ENCODE measurements at regions not wholly inside any gene's neighbourhood (a gene's known extent, or its start where the extent isn't known, plus 50 kb on each side); places are given as distances from the start of the nearest gene placed in this dataset.
"Not testable (repeated sequence)": the region's sequence is repeated elsewhere in the genome, so short reads cannot be mapped to it uniquely, and the experiment has no call there.

DNA sequence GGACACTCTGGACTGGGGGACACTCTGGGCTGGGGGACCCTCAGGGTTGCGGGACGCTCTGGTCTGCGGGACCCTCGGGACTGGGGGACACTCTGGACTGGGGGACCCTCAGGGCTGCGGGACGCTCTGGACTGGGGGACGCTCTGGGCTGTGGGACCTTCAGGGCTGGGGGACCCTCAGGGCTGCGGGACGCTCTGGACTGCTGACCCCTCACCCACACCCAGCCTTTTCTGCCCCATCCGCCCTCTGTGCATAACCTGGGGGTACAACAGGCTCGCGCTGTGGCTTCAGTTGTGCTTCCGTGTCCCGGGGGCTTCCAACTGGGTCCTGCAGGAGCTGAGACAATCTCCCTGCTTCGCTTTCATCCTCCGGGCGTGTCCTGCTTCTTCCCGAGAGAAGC, 766.0 kb downstream of the TRIML1 start:
- DNase-seq (ENCODE audit: extremely low read depth, low read depth), result no peak

DNA sequence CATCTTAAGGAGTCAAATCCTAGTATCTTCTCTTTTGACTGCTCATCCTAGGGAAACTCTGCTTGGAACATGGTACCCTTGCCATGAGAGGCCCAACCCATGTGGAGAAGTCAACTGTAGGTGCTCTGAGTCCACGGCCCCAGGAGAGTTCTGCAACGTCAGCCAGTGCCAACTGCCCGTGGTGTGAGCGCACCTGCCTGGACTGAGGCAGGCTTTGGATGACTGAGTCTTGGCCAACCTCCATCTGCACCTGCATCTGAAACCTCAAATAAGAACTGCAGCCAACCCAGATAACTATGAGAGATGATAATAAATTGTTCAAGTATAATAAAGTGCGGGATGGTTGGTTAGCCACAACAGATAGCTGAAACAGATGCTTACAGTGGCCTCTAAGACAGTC, 772.0 kb downstream of the TRIML1 start:
- no peak for DNase-seq (ENCODE audit: extremely low read depth, low read depth)

DNA sequence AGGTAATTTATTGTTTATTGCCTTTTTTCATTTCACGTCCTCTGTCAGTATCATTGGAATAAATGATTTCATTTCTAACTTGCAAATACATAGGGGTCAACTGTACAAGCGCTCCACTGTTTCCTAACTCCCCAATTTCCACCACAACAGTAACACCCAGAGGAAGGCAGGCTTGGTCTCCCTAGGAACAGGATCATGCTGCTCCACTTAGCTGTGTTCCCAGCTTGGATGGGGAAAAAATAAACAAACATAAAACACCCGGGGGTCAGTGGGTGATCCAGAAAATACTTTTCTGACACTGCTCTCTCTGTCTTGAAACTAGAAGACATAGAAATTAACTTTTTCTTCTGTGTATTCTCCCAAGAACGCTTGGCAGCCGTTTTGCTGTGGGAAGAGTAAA, 772.5 kb downstream of the TRIML1 start:
- no peak for DNase-seq (ENCODE audit: extremely low read depth, low read depth)

DNA sequence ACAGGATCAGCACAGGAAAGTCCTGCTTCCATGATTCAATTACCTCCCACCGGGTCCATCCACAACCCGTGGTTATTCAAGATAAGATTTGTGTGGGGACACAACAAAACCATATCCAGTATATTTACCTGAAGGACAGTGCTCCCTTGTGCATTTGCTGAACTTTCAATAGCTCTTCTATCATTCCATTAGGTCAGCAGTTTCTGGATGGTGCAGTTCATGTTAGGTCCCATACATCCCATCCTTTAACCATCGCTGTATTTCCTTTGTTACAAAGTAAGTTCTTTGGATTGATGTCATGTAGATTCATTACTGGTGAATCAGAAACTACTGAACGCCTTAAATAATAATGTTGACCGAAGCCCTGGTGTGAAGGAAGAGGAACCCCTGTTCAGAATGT, 775.9 kb downstream of the TRIML1 start:
- no peak for DNase-seq (ENCODE audit: extremely low read depth, low read depth)

DNA sequence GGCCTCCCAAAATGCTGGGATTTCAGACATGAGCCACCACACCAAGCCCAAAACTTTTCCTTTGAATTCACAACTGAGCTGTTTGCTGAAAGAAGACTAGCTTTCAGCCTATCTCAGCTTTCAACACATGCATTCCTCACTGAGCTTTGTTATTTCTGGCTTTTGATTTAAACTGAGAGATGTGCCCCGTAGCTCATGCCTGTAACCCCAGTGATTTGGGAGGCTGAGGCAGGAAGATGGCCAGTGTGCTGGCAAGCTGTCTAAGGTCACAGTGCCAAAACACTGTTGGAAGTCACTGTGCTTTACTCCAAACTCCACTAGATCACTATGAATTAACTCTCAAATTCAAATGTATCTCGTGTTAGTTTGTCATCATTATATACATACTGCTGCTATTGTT, 779.5 kb downstream of the TRIML1 start:
- no peak for DNase-seq (ENCODE audit: extremely low read depth, low read depth)

DNA sequence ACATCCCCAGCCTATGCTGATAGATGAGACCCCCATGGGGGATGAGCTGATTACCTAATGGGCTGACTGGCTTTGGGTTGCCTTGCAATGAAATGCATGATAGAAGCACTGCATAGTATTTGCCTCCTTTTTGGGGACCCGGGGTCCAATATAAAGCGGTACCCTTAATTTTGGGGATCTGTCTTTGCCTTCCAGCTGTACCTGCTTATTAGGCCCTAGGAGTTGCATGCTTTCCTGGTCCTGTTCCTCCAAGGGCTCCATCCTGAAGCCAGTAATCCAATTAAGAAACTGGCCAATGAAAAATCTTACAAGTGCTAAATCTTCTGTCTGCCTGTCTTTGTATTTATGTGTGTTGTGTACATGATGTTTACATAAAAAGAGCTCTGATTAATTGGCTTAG, 791.6 kb downstream of the TRIML1 start:
- DNase-seq (ENCODE audit: extremely low read depth, low read depth), result no peak

DNA sequence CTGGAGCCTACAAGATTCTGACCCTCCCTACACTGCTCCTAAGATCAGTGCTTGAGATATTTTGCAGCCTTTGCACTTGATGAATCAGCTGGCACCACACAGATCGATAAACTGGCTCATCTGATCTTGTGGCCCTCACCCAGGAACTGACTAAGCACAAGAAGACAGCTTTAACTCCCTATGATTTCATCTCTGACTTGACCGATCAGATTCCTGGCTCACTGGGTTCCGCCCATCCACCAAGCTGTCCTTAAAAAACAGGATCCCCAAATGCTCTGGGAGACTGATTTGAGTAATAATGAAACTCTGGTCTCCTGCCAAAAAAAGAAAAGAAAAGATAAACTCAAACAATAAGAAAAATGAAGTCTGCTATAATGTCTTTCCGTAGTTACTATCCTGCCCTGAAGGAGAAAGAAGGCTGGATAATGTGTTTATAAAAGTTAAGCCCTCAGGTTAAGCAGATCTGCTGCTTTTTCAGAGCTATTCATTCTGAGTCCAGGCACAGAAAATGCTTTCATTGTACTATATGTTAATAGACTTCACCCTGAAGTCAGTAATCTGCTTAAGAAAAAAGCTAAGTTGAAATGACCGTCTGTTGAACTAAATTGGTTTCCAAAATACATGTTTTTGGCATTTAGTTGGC, 795.2 kb downstream of the TRIML1 start:
- DNase-seq (ENCODE audit: extremely low read depth, low read depth), result no peak

DNA sequence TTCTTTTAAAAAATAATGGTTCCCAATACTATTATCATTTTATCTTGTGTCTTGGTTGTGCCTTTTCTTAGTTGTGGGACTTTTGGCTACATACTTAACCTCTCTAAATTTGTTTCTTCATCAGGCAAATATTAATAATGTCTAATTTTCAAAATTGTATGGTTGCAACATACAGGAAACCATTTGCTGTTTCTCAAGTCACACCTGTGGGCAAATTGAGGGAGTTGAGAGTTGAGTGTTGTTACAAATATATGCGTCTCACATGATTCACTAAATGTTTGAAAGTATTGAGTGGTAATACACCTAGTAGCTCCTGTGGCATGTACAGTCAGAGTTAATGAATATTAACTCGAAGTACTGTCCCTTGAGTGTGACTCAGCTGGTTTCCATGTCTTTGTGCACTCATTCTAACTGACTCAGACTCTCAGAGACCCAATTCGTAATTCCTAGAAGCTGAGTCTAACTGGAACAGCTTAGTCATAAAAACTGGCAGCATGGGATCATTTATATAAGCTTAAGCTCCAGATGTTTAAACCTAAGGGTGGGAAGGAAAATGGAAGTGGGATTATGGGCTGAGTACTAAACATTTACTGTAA, 802.4 kb downstream of the TRIML1 start:
- peak; percentile 66 for DNase-seq (ENCODE audit: extremely low read depth, low read depth)

DNA sequence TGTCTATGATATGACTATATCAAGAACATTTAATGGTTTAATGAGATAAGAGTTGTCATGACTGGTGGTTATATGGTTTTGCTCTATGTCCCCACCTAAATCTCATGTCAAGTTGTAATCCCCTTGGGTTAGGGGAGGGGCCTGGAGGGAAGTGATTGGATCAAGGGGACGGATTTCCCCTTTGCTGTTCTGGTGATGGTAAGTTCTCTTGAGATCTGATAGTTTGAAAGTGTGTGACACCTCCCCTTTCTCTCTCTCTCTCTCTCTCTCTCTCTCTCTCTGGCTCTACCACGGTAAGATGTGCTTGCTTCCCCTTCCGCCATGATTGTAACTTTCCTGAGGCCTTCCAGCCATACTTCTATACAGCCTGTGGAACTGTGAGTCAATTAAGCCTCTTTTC, 803.4 kb downstream of the TRIML1 start:
- no peak for DNase-seq (ENCODE audit: extremely low read depth, low read depth)

DNA sequence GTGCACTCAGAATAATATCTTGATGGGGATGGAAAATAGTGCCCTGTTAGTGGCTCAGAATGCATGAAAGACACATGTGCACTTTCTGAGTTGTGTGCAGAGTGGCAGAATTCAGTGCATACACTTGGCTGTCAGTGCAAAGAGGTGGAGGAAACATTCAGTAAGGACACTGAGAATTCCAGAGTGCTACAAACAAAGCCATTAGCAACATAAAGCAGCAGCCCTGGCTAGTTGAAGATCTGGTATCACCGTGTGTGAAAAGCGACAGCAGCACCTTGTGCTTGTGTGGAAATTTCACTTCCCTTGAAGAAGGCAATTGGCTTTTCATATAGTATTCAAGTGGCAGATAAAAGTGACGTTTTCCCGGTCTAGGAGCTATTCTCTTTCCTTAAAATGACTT, 810.4 kb downstream of the TRIML1 start:
- DNase-seq (ENCODE audit: extremely low read depth, low read depth), result no peak

DNA sequence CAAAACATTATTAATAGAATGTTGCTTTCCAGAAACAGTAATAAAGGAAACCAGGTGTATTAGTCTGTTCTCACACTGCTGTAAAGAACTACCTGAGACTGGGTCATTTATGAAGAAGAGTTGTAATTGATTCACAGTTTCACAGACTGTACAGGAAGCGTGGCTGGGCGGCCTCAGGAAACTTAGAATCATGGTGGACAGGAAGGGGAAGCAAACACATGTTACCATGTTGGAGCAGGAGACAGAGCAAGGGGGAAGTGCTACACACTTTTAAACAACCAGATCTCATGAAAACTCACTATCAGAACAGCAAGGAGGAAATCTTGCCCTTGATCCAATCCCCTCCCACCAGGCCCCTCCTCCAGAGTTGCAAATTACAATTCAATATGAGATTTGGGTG, 815.8 kb downstream of the TRIML1 start:
- no peak for DNase-seq (ENCODE audit: extremely low read depth, low read depth)

DNA sequence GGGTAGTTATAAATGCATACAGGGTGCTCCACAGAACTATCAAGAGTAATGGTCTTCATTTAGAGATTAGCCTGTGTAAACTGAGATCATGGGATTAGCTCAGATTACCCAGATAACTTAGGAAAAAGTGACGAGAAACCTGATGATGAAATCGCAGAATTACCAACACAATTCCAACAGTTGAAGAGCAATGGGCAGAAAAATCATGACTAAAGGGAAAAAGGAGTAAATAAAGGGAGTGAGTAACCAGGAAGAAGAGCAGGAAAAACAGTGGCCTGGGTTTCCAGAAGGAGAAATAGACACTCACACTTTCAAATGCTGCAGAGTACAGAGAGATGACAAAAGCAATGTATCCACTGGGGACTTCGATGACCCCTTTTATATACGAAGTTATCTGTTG, 817.3 kb downstream of the TRIML1 start:
- no peak for DNase-seq (ENCODE audit: extremely low read depth, low read depth)

DNA sequence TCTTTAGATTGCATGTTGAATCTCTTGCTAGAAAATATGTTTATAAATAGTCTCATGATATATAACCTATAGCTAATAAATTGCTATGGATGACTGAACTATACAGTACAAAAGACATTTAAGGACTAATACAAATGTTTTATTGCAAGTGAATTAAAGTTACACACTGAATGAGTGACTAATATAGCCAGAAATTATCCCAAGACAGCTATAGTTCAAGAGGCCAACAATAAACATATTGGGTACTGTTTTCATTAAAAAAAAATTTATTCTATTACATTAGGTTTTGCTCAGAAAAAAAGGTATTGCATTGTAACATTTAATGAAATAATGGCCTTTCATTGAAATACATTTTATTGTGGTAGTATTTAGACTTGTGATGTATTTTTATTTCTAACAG, 819.1 kb downstream of the TRIML1 start:
- no peak for DNase-seq (ENCODE audit: extremely low read depth, low read depth)

DNA sequence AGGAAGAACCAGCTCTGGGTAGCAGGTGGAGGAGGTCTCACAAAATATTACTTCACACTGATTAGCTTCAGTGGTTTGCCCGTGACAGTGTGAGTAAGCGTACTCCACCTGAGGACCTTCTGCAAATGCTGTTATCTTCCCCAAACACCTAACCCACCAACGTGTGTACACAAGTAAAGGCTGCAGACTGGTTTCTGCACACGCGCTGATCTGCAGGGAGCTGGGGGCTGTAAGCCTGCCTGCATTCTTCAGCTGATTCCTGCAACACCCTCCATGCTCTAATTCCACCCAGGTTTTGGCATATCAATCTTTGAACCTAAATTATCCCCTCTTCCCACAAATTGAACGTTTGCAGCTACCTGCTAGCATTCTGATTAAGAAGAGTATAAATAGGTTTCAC, 820.2 kb downstream of the TRIML1 start:
- no peak for DNase-seq (ENCODE audit: extremely low read depth, low read depth)

DNA sequence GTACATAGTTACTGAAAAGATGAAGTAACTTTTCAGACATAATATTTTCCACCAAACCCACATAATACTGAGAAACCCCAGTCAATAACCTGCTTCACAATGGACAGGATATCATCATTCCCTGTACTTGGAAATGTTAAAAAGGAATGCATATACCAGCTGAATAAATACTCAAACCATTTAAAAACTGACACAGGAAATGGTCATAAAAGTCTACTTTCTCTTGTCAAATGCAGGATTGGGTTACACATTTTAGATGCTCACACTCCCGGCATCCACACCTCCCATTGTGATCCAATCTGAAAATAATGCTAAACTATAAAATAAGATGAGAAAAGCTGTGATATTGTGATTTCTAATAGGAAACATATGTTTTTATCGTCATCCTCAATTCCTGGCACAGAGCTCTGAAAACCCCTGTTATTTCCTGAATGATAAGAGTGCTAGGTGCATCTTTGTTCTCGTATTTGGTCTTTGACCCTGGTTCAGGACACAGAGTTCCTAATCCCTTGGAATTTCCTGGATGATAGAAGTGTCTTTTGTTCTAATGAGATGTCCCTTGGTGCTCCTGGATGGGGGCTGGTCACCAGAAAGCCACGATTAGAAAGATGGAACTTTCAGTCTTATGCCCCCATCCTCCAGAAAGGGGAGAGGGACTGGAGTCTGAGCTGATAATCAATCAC, 821.3 kb downstream of the TRIML1 start:
- no peak for DNase-seq (ENCODE audit: extremely low read depth, low read depth)

DNA sequence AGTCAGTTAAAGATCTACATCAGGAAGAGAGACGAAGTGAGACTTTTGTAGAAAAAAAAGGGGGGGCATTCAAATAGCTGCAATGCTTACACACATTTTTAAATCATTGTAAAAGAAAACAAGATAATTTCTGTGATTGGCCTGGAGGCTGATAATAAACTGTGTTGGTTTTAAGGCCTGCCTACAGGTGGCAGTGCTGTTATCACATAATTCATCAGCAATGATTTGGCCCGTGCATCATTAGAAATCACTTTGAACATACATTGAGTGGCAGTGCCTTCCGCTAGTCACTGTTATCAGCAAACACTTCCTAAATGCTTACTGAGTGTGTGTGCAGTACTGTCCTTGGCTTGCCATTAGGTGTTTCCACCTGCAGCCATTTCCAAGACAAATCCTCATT, 831.9 kb downstream of the TRIML1 start:
- DNase-seq (ENCODE audit: extremely low read depth, low read depth), result no peak

DNA sequence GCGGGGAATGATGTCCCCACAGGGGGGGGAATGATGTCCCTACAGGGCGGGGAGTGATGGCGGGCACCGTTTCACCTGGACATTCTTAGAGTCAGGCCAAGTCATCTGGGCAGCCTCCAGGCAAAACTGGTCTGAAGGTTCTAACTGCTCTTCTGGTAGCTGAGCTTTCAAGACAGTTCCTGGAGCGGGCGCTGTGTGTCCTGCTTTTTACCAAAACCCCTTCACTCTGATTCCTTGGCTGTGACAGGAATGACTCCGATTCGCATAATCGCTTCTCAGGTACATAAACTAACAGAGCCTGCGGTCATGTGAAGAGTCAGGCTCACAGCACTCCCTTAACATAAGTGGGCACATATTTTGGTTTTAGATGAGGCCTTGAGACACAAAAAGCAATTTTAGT, 836.0 kb downstream of the TRIML1 start:
- DNase-seq (ENCODE audit: extremely low read depth, low read depth), result no peak

DNA sequence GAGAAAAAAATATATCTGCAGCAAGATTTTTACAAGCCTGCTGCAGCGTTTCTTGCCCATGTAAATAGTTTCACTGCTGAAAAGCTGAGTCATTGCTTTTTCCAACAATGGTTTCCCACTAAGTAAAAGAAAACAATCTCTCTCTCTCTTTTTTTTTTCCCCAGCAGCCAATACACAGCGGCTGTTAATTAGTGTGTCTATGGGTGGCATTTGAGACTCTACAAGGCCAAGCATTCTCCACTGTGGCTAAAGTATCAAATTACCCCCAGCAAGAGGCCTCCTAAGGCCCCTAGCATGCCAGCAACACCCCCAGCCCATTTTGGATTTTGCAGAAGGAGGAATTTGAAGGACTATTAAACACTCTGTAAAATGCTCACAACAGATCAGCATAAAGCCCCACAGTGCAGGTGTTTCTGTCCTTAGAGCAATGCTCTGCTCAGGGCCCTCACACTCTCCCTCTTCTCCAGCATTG, 837.4 kb downstream of the TRIML1 start:
- DNase-seq (ENCODE audit: extremely low read depth, low read depth), result no peak

DNA sequence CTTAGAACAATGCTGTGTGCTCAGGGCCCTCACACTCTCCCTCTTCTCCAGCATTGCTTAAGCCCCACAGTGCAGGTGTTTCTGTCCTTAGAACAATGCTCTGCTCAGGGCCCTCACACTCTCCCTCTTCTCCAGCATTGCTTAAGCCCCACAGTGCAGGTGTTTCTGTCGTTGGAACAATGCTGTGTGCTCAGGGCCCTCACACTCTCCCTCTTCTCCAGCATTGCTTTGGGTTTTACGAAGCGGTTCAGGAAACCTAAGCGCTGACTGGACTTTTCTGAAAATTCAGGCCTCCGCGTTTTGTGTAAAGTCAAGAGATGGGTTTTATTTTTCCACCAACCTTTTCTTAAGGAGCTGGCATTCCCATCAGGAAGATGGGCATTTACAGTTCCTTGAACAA, 838.0 kb downstream of the TRIML1 start:
- not testable (repeated sequence) for DNase-seq (ENCODE audit: extremely low read depth, low read depth)

DNA sequence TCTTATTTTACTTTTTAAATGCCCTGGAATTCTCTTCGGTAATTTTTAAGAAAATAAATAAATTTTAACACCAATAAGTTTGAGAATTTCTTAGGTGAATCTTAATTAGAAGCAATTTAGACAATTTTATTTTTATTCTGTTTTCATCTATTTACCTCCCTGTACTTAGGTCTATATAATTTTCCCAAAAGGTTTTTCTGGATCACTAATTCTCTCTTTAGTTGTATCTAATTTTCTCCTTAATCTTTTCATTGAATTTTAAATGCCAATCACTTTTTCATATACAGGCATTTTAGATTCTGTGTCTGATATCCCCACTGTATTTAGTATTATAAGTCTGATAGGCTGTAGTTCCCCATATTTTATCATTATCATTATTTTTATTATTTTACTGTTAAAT, 845.3 kb downstream of the TRIML1 start:
- DNase-seq (ENCODE audit: extremely low read depth, low read depth), result no peak

DNA sequence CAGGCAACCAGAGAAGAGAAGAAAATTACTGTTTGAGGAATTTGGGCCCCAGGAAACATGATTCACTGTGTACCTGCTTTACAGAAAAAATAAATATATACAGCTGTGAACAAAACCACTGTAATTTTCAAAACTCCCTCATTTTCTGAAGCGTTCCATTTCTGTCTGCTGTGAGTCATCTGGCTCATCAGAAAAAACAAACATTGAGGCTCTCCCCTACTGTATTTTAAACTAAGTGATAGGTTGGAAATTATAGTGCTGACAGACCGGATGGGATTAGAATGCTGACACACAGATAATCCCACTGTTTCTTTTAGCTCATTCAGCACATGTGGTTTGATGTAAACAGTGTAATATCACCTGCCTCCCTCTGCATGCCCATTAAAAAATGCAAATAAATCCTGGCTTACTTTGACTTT, 847.0 kb downstream of the TRIML1 start:
- no peak for DNase-seq (ENCODE audit: extremely low read depth, low read depth)

DNA sequence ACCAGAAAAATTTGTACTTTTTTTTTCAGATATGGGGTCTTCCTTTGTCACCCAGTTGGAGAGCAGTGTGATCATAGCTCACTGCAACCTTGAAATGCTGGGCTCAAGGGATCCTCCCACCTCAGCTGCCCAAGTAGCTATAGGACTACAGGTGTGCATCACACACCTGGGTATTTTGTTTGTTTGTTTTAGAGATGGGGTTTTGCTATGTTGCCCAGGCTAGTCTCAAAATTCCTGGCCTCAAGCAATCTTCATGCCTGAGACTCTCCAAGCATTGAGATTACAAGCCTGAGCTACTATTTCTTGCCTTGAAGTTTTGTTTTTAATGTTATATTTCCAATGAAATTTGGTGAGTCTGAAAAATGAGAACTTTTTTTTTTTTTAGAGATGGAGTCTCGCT, 847.8 kb downstream of the TRIML1 start:
- DNase-seq (ENCODE audit: extremely low read depth, low read depth), result no peak

Measured in NCI-H460 (cell line).